GM10266 (cell line): ENCODE measurements at regions not wholly inside any gene's neighbourhood (a gene's known extent, or its start where the extent isn't known, plus 50 kb on each side); places are given as distances from the start of the nearest gene placed in this dataset.
A peak's percentile ranks its signal among the peaks of the same experiment; 100 is the strongest.

Source experiments
- DNase-seq: peaks from one replicate; pipeline ENCODE4 v3.0.0; 2012; ENCODE audit errors: extremely low spot score
- TF ChIP-seq, protein P1 (sequence below): IDR thresholded peaks from 2 replicates; pipeline ENCODE4 v1.5.1; 2012; ENCODE audit warnings: mild to moderate bottlenecking, low read depth; ENCODE audit not compliant: control insufficient read depth, insufficient read depth; ENCODE audit errors: missing control alignments

DNA sequence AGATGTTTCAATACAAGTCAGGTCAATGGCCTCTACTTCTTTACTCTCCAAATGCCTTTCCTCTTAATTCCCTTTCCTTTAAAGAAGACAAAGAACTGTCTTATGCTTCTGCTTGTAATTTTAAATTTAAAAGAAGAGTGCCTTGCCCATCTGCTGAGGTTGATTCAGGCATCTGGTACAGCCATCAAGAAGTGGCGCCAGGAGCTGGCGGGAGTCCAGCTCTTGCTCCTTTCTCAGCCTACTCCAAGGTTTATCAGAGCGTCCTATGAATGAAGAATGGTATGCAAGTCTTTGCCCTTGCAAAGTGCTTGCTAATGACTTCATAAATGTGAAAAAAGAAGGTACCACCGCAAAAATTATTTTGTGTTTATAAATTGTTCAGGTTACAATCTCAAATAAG lies 294.6 kb upstream of the TGFBR2 start:
- DNase-seq, result no peak
- TF ChIP-seq, protein P1, sequence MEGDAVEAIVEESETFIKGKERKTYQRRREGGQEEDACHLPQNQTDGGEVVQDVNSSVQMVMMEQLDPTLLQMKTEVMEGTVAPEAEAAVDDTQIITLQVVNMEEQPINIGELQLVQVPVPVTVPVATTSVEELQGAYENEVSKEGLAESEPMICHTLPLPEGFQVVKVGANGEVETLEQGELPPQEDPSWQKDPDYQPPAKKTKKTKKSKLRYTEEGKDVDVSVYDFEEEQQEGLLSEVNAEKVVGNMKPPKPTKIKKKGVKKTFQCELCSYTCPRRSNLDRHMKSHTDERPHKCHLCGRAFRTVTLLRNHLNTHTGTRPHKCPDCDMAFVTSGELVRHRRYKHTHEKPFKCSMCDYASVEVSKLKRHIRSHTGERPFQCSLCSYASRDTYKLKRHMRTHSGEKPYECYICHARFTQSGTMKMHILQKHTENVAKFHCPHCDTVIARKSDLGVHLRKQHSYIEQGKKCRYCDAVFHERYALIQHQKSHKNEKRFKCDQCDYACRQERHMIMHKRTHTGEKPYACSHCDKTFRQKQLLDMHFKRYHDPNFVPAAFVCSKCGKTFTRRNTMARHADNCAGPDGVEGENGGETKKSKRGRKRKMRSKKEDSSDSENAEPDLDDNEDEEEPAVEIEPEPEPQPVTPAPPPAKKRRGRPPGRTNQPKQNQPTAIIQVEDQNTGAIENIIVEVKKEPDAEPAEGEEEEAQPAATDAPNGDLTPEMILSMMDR, result no peak

DNA sequence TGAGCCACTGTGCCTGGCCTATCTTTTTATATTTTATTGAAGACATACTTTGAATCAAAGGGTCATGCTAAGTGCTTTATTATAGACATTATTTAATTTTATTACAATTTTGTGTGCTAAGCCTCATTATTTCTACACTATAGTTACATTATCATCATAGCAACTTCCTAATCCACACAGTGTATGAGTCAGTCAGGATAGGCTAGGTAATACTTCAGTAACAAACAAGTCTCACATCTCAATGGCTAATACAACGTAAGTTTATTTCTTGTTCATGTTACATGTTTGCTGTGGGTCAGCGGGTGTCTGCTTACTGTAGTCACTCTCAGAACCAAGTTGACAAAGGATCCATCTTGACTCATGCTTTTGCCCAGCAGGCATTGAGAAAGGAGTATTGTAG lies 292.6 kb upstream of the TGFBR2 start:
- no peak for DNase-seq
- TF ChIP-seq, protein P1, result no peak

DNA sequence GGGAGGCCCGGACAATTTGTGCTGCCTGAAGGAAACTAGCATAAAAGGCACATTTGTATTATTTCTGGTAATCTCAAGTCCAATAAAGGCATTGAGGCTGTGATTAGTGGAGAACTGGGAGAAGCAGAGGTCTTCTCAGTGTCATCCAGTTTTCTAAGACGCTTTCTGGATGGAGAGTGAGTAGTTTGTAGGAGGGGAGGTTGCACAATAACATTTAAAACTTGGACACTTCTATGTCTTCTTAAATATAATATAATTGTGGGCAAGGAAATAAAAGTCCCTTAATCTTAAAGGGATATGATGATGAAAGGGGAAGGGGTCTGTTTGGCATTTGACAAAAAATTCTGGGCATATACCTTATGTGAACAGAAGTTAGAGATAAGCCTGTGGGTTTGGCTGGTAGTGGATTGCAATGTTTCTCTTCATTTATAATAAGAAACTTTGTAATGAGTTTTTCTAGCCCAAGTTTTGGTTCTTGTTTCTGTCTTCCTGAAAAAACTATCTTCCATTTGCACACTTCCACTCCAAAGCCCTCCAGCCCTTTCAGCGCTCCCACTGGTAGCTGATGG lies 291.6 kb upstream of the TGFBR2 start:
- no peak for DNase-seq
- TF ChIP-seq, protein P1, result no peak

DNA sequence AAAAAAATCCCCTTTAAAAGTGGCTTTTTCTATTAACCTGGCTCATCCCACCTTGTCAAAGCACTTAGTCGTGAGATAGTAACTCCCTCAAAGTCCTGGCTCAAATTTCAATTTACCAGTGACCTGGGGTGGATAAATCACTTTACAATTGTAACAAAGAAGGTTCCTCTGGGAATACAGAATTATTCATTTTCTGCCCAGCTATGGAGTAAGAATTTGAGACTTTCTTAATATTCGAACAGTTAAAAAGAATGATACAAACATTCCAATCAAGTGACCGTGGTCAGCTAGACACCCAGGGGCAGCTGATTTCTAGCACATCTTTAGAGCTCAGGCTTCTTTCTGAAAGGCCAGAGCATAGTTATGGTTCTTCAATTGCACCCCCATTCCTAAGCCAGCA lies 291.0 kb upstream of the TGFBR2 start:
- TF ChIP-seq, protein P1, result no peak
- no peak for DNase-seq

DNA sequence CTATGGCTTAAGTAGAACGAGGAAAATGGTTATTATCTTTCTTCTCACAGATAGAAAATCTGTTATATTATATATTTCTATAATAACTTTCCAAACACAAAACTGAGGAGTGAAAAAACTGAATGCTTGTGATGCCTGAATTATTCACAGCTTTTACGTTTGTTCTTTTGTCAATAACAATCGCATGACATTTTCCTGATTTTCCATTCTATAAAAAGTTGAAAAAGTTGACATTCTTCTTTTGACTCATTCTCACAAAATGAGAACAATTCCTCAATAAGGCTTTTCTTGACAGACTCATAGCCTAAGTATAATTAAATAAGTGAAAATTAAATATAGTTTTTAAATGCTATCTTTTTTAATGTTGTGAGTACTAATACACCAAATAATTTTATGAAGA lies 288.8 kb upstream of the TGFBR2 start:
- DNase-seq, result no peak
- TF ChIP-seq, protein P1, result no peak

DNA sequence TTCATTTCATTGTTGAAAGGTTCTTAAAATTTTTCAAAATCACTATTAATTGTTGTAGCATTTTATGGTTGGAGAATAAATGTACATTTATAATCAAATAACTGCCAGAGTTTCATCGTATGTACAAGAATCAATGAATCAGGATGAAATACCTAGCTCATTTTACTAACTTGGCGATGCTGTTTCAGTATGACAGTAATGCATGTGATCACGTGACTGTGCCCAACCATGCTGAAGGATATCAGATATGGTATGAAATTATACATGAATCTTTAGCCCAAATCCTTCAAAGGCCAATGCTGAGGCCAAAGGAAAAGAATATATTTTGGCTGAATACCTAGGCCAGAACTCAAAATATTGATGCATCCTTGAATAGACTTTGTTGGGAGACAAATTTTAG lies 288.3 kb upstream of the TGFBR2 start:
- TF ChIP-seq, protein P1, result no peak
- no peak for DNase-seq

DNA sequence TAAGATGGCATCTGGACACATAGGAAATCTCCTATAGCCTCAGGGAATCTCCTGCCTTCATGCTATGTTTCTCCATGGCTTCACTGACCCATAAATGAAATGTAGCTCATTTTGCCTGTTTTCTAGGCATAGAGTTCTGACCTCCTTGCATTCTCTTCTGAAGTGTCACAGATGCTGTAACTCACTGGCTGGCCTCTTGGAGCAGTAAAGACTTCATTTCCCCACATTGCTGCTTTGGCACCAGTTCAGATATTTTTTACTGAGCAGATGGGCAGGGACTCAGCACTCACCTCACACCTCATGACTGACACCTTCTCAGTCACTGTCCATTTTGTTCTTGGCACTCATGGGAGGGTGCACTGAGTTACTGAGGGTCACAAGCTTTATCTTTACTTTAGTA lies 286.7 kb upstream of the TGFBR2 start:
- DNase-seq, result peak; percentile 4
- TF ChIP-seq, protein P1, result no peak
